HEK293 (cell line): ENCODE measurements at regions not wholly inside any gene's neighbourhood (a gene's known extent, or its start where the extent isn't known, plus 50 kb on each side); places are given as distances from the start of the nearest gene placed in this dataset.

Source experiments
- ZNF138 ChIP-seq: fragments of 450-650 bp; formaldehyde crosslinking; IDR thresholded peaks from 2 replicates; pipeline ENCODE4 v1.5.1; 2016; ENCODE audit warnings: missing biosample characterization, missing genetic modification characterization, borderline replicate concordance
- ZNF274 ChIP-seq, 2 experiments: fragments of 200-500 bp in 1 of 2; fragments of 450-650 bp in 1 of 2; sonication (Bioruptor generic) in 1 of 2; formaldehyde crosslinking in 1 of 2; IDR thresholded peaks; 2 replicates each; pipeline versions ENCODE4 v1.5.1 to v1.6.1; 2014 to 2016; ENCODE audit warnings: borderline replicate concordance in 1 of 2, inconsistent platforms in 1 of 2, low read length in 1 of 2, missing biosample characterization in 1 of 2, missing genetic modification characterization in 1 of 2

DNA sequence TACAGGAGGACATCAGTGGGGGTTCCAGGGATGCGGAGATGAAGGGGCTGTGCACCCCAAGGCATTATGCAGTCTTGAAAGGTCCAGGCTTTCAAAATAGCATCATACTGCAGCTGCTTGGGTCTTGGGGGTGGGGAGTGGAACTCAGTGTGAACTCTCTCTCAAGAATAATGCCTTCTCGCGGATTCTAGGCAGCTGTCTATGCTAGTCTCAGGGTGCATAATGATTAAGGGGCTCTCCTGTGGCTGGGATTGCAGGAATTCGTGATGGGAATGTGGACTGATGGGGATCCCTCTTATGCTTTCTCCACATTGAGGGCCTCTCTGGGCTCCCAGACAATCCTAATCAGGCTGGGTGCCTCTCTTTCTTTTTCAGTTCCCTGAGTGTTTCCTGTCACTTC, 172.2 kb upstream of the ARHGAP24 start:
- no peak for TF ChIP-seq ZNF274 (IDR thresholded peaks at IDR 0.05; ENCODE audit: low read length)
- no peak for TF ChIP-seq ZNF274 (tag by site-specific recombination; IDR thresholded peaks at IDR 0.05; ENCODE audit: borderline replicate concordance)
- TF ChIP-seq ZNF138 (tag by site-specific recombination): no peak
